Fibroblast of lung (primary cell): ENCODE measurements at regions not wholly inside any gene's neighbourhood (a gene's known extent, or its start where the extent isn't known, plus 50 kb on each side); places are given as distances from the start of the nearest gene placed in this dataset.

Source experiments
- EZH2 ChIP-seq: IDR thresholded peaks from 2 replicates; pipeline ENCODE4 v1.5.1; 2012; ENCODE audit warnings: low read length, control low read depth, mild to moderate bottlenecking; ENCODE audit errors: missing control alignments
- TF ChIP-seq, protein P1 (sequence below), 2 donors: IDR thresholded peaks in 1 of 2; conservative IDR thresholded peaks in 1 of 2; 1 replicate in 1 of 2; 2 replicates in 1 of 2; pipeline ENCODE4 v1.5.1; 2011 to 2012; ENCODE audit warnings: low read length in 2 of 2, control low read depth in 1 of 2, inconsistent platforms in 1 of 2, low read depth in 1 of 2, mild to moderate bottlenecking in 1 of 2

DNA sequence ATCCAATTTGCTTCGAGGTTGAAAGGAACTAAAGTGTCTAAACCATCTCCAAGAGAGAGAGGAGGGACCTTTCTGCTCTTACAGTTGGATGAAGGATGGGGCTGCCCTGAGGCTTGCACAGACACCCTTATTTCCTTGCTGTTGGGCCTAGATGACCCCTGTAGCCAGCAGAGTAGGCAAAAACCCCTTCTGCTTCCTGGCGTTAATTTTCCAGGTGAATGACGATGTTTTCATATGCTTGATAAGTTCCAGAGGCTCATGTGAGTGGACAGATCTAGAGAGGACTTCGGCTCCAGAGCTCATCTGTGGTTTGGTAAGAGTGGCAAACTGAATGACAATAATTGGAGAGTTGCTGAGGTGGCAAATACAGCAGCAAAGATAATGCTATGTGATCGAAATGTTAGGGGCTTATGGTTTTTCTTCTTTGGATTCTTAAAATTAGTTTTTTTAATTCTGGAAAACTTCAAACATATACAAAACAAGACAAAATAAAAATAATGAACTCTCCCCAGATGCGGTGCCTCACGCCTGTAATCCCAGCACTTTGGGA lies 98.6 kb upstream of the MAP4K3 start:
- TF ChIP-seq, protein P1, sequence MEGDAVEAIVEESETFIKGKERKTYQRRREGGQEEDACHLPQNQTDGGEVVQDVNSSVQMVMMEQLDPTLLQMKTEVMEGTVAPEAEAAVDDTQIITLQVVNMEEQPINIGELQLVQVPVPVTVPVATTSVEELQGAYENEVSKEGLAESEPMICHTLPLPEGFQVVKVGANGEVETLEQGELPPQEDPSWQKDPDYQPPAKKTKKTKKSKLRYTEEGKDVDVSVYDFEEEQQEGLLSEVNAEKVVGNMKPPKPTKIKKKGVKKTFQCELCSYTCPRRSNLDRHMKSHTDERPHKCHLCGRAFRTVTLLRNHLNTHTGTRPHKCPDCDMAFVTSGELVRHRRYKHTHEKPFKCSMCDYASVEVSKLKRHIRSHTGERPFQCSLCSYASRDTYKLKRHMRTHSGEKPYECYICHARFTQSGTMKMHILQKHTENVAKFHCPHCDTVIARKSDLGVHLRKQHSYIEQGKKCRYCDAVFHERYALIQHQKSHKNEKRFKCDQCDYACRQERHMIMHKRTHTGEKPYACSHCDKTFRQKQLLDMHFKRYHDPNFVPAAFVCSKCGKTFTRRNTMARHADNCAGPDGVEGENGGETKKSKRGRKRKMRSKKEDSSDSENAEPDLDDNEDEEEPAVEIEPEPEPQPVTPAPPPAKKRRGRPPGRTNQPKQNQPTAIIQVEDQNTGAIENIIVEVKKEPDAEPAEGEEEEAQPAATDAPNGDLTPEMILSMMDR (conservative IDR thresholded peaks at IDR 0.05 in 1 of 2, IDR thresholded peaks at IDR 0.05 in 1 of 2; ENCODE audit: low read depth in 1 of 2, low read length in 2 of 2): no peak
- TF ChIP-seq EZH2: no peak
